Vagina (tissue), 2 donors: ENCODE measurements at regions not wholly inside any gene's neighbourhood (a gene's known extent, or its start where the extent isn't known, plus 50 kb on each side); places are given as distances from the start of the nearest gene placed in this dataset.

ENCODE experiments used
- POLR2A ChIP-seq, 2 donors: fragments of 450-650 bp; IDR thresholded peaks; one replicate each; pipeline ENCODE4 v1.6.1; 2017; ENCODE audit warnings: antibody characterized with exemption in 2 of 2, mild to moderate bottlenecking in 2 of 2, moderate library complexity in 2 of 2
- POLR2AphosphoS5 ChIP-seq, 2 donors: sonication (generic); formaldehyde crosslinking; IDR thresholded peaks; one replicate each; pipeline ENCODE4 v1.9.0; 2017; ENCODE audit warnings: antibody characterized with exemption in 2 of 2, mild to moderate bottlenecking in 2 of 2, low read depth in 1 of 2; ENCODE audit not compliant: insufficient read depth in 1 of 2
- TF ChIP-seq, protein P1 (sequence below), 3 experiments: fragments of 450-650 bp in 2 of 3; fragments of 200-600 bp in 1 of 3; sonication (generic) in 1 of 3; IDR thresholded peaks; one replicate each; pipeline ENCODE4 v1.5.1; 2017 to 2019; ENCODE audit warnings: antibody characterized with exemption in 3 of 3, mild to moderate bottlenecking in 2 of 3, moderate library complexity in 2 of 3

DNA sequence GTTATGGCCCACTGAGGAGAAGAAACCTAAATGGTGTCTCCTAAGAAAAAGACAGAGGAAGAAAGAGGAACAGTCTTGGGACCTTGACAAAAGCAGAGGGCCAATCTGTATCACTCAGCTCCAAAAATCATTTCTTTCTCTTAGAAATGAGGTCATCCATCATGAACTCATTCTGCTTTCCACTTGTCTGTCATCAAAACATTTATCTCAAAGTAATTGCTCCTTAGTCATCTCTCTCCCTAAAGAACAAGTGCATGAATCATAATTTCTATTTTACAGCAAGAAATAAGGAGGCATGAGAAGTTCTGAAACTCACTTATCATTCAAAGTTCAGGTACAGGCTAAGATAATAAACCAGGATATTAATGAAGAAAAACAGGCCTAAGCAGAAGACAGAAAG, 375.6 kb downstream of the KCNA4 start:
- no peak for TF ChIP-seq POLR2AphosphoS5 (IDR thresholded peaks at IDR 0.05; ENCODE audit: insufficient read depth in 1 of 2, low read depth in 1 of 2)
- TF ChIP-seq, protein P1, sequence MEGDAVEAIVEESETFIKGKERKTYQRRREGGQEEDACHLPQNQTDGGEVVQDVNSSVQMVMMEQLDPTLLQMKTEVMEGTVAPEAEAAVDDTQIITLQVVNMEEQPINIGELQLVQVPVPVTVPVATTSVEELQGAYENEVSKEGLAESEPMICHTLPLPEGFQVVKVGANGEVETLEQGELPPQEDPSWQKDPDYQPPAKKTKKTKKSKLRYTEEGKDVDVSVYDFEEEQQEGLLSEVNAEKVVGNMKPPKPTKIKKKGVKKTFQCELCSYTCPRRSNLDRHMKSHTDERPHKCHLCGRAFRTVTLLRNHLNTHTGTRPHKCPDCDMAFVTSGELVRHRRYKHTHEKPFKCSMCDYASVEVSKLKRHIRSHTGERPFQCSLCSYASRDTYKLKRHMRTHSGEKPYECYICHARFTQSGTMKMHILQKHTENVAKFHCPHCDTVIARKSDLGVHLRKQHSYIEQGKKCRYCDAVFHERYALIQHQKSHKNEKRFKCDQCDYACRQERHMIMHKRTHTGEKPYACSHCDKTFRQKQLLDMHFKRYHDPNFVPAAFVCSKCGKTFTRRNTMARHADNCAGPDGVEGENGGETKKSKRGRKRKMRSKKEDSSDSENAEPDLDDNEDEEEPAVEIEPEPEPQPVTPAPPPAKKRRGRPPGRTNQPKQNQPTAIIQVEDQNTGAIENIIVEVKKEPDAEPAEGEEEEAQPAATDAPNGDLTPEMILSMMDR (IDR thresholded peaks at IDR 0.05) = no peak
- no peak for TF ChIP-seq POLR2A (IDR thresholded peaks at IDR 0.05)
